NK-92 (cell line): ENCODE measurements at regions not wholly inside any gene's neighbourhood (a gene's known extent, or its start where the extent isn't known, plus 50 kb on each side); places are given as distances from the start of the nearest gene placed in this dataset.

Source experiments
- DNase-seq: peaks from one replicate; lab custom pipeline; 2025; ENCODE audit not compliant: unreplicated experiment; lab: John Stamatoyannopoulos, UW

GRCh38 chr5:1748271-1748670 is 51.4 kb downstream of the MRPL36 start:
- no peak for DNase-seq

GRCh38 chr5:1747803-1748085 is 51.9 kb downstream of the MRPL36 start:
- DNase-seq, result no peak

GRCh38 chr5:1747079-1747802 is 52.4 kb downstream of the MRPL36 start:
- no peak for DNase-seq

GRCh38 chr5:1746371-1747078 is 53.1 kb downstream of the MRPL36 start:
- no peak for DNase-seq

GRCh38 chr5:1745796-1746370 is 53.8 kb downstream of the MRPL36 start:
- DNase-seq, result no peak

- DNase-seq, result no peak
These were observed 54.4 kb downstream of the MRPL36 start for GRCh38 chr5:1745123-1745795.

- no peak for DNase-seq
These were observed 55.1 kb downstream of the MRPL36 start for GRCh38 chr5:1744393-1745122.

- no peak for DNase-seq
These were observed 55.9 kb downstream of the MRPL36 start for GRCh38 chr5:1743769-1744085.

- DNase-seq, result no peak
These were observed 56.4 kb downstream of the MRPL36 start for GRCh38 chr5:1743061-1743768.

GRCh38 chr5:1737790-1738405 is 61.7 kb downstream of the MRPL36 start:
- no peak for DNase-seq

- no peak for DNase-seq
These were observed 62.5 kb downstream of the MRPL36 start for GRCh38 chr5:1736889-1737711.

- DNase-seq, result no peak
These were observed 63.6 kb downstream of the MRPL36 start for GRCh38 chr5:1736065-1736464.

GRCh38 chr5:1735320-1735970 is 64.2 kb downstream of the MRPL36 start:
- no peak for DNase-seq

- no peak for DNase-seq
These were observed 64.7 kb downstream of the MRPL36 start for GRCh38 chr5:1734908-1735289.

GRCh38 chr5:1734271-1734907 is 65.2 kb downstream of the MRPL36 start:
- no peak for DNase-seq

- no peak for DNase-seq
These were observed 66.3 kb downstream of the MRPL36 start for GRCh38 chr5:1733369-1733768.

GRCh38 chr5:1732945-1733344 is 66.7 kb downstream of the MRPL36 start:
- no peak for DNase-seq

GRCh38 chr5:1732238-1732941 is 67.2 kb downstream of the MRPL36 start:
- DNase-seq, result no peak
